ENCODE measurements at regions not wholly inside any gene's neighbourhood (a gene's known extent, or its start where the extent isn't known, plus 50 kb on each side); places are given as distances from the start of the nearest gene placed in this dataset.
"Not testable (repeated sequence)": the region's sequence is repeated elsewhere in the genome, so short reads cannot be mapped to it uniquely, and the experiment has no call there.

DNA sequence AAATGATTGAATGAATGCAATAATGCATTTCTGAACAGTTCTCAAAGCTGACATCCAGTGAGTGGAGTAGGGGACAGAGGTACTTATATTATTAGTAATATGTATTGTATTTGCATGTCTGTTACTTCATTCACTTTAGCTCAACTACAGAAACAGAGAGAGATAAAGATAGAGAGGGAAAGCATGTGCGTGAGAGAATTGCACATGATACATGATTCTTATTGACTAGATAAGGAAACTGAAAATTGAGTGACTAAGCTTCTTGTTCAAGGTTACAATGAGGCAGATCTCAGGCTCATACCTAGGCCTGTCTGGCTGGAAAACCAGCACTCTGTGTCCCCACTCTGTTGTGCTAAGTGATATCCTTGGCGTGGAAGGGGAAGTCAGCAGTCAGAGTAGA, 337.7 kb upstream of the KLF4 start:
- Histone ChIP-seq H3K27ac (ENCODE audit: low read length in 2 of 2) (no peak overlapping the region), H3K27me3 (replicated peaks in 1 of 4; ENCODE audit: control extremely low read depth in 1 of 4, control insufficient read depth in 3 of 4, insufficient read depth in 4 of 4, low read length in 3 of 4) (no peaks in the 10 kb centered on the region), H3K9ac (ENCODE audit: low read length) (no peak overlapping the region), H3K4me2 (replicated peaks; ENCODE audit: low read depth, low read length, poor library complexity, severe bottlenecking) (no peak overlapping the region), H3K9me3 (ENCODE audit: control extremely low read depth in 1 of 3, control insufficient read depth in 2 of 3, insufficient read depth in 1 of 3, low read length in 2 of 3) (peaks cover 0 to 5% (median 4%) of the 10 kb centered on the region in 3 donors), H3K79me2 (ENCODE audit: control insufficient read depth, insufficient read depth, low read length) (no peaks in the 10 kb centered on the region), H3K36me3 (replicated peaks in 1 of 2; ENCODE audit: control extremely low read depth in 1 of 2, control insufficient read depth in 1 of 2, extremely low read depth in 1 of 2, insufficient read depth in 2 of 2, low read length in 1 of 2) (no peaks in the 10 kb centered on the region), H4K20me1 (ENCODE audit: control insufficient read depth, insufficient read depth, low read length, poor library complexity, severe bottlenecking) (no peaks in the 10 kb centered on the region), H2AFZ (ENCODE audit: insufficient read depth, low read depth, low read length, poor library complexity, severe bottlenecking) (no peak overlapping the region), H3K4me1 (ENCODE audit: control insufficient read depth in 2 of 2, insufficient read depth in 2 of 2, low read length in 2 of 2) (no peaks in the 10 kb centered on the region), H3K4me3 (ENCODE audit: control extremely low read depth in 1 of 5, extremely low read depth in 1 of 5, insufficient read depth in 1 of 5, low read depth in 2 of 5, low read length in 4 of 5) (no peak overlapping the region)
- TF ChIP-seq EZH2 (IDR thresholded peaks at IDR 0.05; ENCODE audit: borderline replicate concordance, insufficient read depth, low read depth, low read length, poor library complexity, severe bottlenecking) (no peak), CTCF (IDR thresholded peaks at IDR 0.05) (no peak)
- POLR2A ChIA-PET = no interaction called here
- Mint-ChIP-seq H3K27me3 (peaks cover 6% of the 10 kb centered on the region), H3K27ac (no peak overlapping the region), H3K4me3 (no peak overlapping the region), H3K4me1 (no peaks in the 10 kb centered on the region), H3K9me3 (ENCODE audit: insufficient read depth) (no peaks in the 10 kb centered on the region)
- intact Hi-C loops (cut with micrococcal nuclease) = loop anchor here (10.0 kb wide), 1 partner anchor 63 kb away; no protein-coding TSS in a partner anchor
- ATAC-seq (ENCODE audit: low read depth) = no peak
- 74% methylated on average over 2 of the region's 2 CpGs for WGBS (ENCODE audit: insufficient coverage)
- DNase-seq = no peak
- CTCF ChIA-PET = no interaction called here

- H3K36me3 ChIP-seq (replicated peaks in 1 of 2; ENCODE audit: control extremely low read depth in 1 of 2, control insufficient read depth in 1 of 2, extremely low read depth in 1 of 2, insufficient read depth in 2 of 2, low read length in 1 of 2); POLR2A ChIA-PET; ATAC-seq (ENCODE audit: low read depth); H3K4me3 Mint-ChIP-seq; H3K4me1 Mint-ChIP-seq; CTCF ChIA-PET; H3K9ac ChIP-seq (ENCODE audit: low read length); H4K20me1 ChIP-seq (ENCODE audit: control insufficient read depth, insufficient read depth, low read length, poor library complexity, severe bottlenecking); H2AFZ ChIP-seq (ENCODE audit: insufficient read depth, low read depth, low read length, poor library complexity, severe bottlenecking); DNase-seq; H3K27ac Mint-ChIP-seq; H3K4me1 ChIP-seq (ENCODE audit: control insufficient read depth in 2 of 2, insufficient read depth in 2 of 2, low read length in 2 of 2); H3K9me3 Mint-ChIP-seq (ENCODE audit: insufficient read depth); H3K9me3 ChIP-seq (ENCODE audit: control extremely low read depth in 1 of 3, control insufficient read depth in 2 of 3, insufficient read depth in 1 of 3, low read length in 2 of 3); H3K27me3 Mint-ChIP-seq; H3K4me2 ChIP-seq (replicated peaks; ENCODE audit: low read depth, low read length, poor library complexity, severe bottlenecking); H3K4me3 ChIP-seq (ENCODE audit: control extremely low read depth in 1 of 5, extremely low read depth in 1 of 5, insufficient read depth in 1 of 5, low read depth in 2 of 5, low read length in 4 of 5); H3K27ac ChIP-seq (ENCODE audit: low read length in 2 of 2); H3K27me3 ChIP-seq (replicated peaks in 1 of 4; ENCODE audit: control extremely low read depth in 1 of 4, control insufficient read depth in 3 of 4, insufficient read depth in 4 of 4, low read length in 3 of 4); H3K79me2 ChIP-seq (ENCODE audit: control insufficient read depth, insufficient read depth, low read length): not testable (repeated sequence)
- 100% methylated on average over 4 of the region's 7 CpGs for WGBS (ENCODE audit: insufficient coverage)
- intact Hi-C loops (cut with micrococcal nuclease) = loop anchor here (10.0 kb wide), 1 partner anchor 62 kb away; no protein-coding TSS in a partner anchor
These were observed 337.1 kb upstream of the KLF4 start for GRCh38 chr9:107826688-107826983.

All from B cell (primary cell).